GM10266 (cell line): ENCODE measurements at regions not wholly inside any gene's neighbourhood (a gene's known extent, or its start where the extent isn't known, plus 50 kb on each side); places are given as distances from the start of the nearest gene placed in this dataset.

Experiments
- DNase-seq: peaks from one replicate; pipeline ENCODE4 v3.0.0; 2012; ENCODE audit errors: extremely low spot score
- TF ChIP-seq, protein P1 (sequence below): IDR thresholded peaks from 2 replicates; pipeline ENCODE4 v1.5.1; 2012; ENCODE audit warnings: mild to moderate bottlenecking, low read depth; ENCODE audit not compliant: control insufficient read depth, insufficient read depth; ENCODE audit errors: missing control alignments

DNA sequence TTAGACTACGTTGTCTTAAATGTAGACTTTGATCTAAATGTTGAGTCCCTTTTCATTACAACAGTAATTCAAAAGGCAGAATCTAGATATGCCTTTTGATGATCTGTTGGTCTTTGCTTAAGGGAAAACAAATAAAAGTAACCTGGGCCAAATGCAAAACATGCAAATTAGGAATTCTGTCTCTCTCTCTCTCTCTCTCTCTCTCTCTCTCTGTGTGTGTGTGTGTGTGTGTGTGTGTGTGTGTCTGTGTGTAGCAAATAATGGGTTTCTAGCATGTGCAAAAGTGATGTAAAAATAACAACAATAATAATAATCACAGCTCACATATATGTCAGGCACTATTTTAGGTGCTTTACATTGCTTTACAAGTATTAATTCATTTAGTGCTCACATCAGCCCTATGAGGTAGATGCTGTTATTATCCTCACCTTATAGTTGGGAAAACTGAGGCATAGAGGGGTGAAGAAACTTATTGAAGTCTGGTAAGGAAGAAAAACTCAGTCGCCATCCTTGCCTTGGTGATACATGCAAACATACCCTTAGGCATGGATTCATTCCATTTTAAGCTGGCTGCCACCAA, 160.3 kb upstream of the ZNF217 start:
- DNase-seq, result no peak
- TF ChIP-seq, protein P1, sequence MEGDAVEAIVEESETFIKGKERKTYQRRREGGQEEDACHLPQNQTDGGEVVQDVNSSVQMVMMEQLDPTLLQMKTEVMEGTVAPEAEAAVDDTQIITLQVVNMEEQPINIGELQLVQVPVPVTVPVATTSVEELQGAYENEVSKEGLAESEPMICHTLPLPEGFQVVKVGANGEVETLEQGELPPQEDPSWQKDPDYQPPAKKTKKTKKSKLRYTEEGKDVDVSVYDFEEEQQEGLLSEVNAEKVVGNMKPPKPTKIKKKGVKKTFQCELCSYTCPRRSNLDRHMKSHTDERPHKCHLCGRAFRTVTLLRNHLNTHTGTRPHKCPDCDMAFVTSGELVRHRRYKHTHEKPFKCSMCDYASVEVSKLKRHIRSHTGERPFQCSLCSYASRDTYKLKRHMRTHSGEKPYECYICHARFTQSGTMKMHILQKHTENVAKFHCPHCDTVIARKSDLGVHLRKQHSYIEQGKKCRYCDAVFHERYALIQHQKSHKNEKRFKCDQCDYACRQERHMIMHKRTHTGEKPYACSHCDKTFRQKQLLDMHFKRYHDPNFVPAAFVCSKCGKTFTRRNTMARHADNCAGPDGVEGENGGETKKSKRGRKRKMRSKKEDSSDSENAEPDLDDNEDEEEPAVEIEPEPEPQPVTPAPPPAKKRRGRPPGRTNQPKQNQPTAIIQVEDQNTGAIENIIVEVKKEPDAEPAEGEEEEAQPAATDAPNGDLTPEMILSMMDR, result no peak

DNA sequence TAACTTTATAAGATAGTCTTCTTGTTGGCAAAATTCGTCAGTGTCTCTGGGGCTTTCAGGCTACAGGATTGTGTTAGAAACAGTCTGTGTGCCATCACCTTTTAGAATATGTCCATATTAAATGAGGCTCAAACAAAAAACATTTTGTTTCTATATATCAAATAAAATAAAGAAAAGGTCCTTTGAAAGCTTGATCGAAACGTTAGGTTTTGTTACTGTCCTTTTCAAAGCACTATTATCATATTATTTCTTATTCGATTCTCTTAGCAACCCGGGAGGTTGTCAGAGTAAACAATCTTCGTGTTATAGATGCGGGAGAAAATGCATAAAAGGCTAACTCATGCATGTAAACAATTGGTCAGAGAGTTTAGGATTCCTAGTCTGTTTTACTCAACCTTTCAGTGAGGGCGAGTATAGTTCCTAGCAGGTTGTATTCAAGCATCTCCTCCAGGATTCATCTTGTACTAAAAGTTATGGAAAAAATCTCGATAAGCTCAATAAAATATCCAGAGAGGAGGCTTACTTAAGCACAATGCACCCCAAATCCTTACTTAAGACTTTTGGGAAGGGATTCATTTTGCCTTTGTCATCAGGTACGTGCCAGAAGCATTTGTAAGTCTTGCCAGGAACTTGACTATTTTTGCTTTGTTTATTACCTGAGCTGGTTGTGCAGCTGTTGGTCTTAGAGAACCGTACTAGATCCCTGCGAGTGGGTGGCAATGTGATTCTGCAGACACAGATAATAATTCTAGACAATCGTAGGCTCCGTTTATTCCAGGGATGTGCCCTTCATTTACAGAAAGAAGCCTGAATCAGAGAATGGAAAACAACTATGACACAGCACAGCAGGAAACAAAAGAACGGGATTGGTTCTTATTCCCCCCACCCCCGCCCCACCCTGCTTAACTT, 159.6 kb upstream of the ZNF217 start:
- TF ChIP-seq, protein P1, result no peak
- no peak for DNase-seq

DNA sequence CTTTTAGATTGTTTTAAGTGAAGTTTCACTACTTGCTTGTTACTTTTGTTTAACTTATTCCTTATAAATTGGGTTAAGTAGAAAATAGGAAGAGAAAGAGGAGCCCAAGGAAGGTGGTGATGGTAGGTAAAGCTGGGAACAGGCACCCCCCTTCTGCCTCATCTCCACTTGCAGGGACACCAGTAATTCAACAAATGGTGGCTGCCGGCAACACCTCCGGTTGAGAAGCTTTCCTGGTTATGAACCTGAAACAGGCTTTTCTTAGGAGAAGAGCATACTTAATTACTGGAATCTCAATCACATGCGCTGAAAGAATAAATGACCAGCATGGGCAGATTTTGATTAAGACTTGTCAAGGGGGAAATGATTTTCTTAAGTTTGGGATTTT, 158.9 kb upstream of the ZNF217 start:
- TF ChIP-seq, protein P1, result no peak
- no peak for DNase-seq

DNA sequence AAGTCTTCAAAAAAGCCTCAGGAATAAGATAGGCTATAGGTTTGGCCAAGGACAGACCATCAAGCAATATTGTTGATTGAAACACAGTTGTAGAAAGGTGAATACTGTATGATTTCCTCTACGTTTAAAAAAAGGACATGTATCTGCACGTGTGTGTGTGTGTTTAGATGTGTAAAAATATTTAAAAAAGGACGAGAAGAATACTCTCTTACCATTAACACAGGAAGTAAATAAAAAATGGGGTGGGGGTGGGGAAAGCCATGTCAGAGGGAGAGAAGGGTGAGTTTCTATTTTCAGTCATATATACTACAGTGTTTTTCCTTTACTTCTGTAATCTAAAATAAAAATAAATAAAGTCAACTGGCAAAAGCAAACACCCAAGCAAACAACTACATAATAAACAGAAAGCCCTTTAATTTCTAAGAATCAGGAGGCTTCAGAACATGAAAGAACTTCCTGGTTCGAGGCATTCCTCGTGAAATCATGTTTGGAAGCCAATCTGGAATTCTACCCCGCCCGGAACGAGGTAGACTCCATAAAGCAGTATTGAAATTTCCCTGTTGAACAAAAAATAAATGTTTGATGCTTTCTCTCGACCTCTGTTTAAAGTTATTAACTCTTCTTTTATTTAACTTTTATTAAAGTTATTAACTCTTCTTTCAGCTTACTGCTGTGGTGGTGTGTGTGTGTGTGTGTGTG, 158.1 kb upstream of the ZNF217 start:
- DNase-seq, result no peak
- TF ChIP-seq, protein P1, result no peak

- TF ChIP-seq, protein P1, result no peak
Observed at GRCh38 chr20:53750827-53751619, 157.4 kb upstream of the ZNF217 start.

DNA sequence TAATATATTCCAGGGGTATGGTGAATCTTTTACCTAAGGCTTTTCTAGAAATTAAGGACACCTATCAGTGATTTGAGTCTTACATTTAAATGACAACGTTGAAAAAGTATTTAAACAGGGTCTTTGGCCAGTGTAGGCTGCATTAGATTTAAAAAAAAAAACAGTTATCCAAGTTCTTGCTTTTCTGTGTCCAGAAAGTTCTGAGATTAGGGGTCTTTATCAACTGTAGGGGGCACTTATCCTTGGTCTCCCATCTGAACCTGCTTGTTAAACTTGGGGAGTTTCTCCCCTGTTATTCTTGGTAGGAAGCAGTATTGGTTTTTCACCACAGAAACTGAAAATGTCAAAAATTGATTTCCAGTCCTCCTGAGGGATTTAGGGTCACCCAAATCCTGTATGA, 155.9 kb upstream of the ZNF217 start:
- TF ChIP-seq, protein P1, result no peak
- no peak for DNase-seq

More at GRCh38 chr20:53750827-53751619, 157.4 kb upstream of the ZNF217 start:
- DNase-seq, result peak; percentile 28
